GM21737 (cell line): ENCODE measurements at regions not wholly inside any gene's neighbourhood (a gene's known extent, or its start where the extent isn't known, plus 50 kb on each side); places are given as distances from the start of the nearest gene placed in this dataset.
"Not testable (repeated sequence)": the region's sequence is repeated elsewhere in the genome, so short reads cannot be mapped to it uniquely, and the experiment has no call there.

ENCODE experiments used
- ATAC-seq: cut with Tn5 transposase; IDR thresholded peaks from one replicate; pipeline ENCODE4 v1.9.1; 2021; ENCODE audit warnings: mild to moderate bottlenecking, moderate library complexity; ENCODE audit not compliant: unreplicated experiment

DNA sequence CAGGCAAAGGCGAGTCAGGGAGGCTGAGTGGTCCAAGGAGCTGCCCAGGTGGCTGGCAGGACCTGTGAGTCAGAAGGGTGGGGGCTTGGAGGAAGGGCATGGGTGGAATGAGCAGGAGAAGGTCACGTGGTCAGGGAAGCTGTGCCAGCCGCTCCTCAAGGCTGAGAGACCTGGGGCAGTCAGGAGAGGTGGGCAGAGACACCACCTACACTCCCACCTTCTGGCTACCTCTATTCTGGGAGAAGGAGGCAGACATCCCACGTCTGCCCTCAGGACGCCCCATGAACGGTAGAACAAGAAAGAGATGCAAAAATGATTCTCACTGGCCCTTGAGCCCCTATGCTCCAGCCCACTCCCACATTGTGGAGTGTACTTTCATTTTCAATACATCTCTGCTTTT, 151.8 kb upstream of the RAB4A start:
- ATAC-seq: no peak

- ATAC-seq: no peak
Observed at GRCh38 chr1:229119876-229120275, 151.0 kb upstream of the RAB4A start.

GRCh38 chr1:229121845-229122436, 149.0 kb upstream of the RAB4A start:
- ATAC-seq: no peak

- ATAC-seq: no peak
Observed at GRCh38 chr1:229122606-229123005, 148.3 kb upstream of the RAB4A start.

DNA sequence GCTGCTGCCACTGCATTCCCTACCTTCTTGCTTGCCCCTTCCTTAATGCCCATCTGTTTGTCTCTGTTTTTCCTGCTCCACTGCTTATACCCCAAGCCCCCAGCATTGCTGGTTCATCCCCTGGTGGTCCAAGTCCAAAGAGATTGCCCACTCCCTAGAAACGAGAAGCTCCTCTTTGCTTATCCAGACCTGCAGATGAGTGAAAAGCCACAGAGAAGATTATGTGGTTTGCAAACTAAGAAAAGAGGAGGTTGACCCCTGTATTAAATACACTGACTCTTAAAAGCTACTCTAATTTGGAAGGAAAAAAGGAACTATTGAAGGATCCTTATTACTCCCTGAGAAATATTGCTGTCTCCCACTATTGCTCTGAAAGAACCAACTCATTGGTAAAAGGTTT, 146.8 kb upstream of the RAB4A start:
- ATAC-seq: no peak

DNA sequence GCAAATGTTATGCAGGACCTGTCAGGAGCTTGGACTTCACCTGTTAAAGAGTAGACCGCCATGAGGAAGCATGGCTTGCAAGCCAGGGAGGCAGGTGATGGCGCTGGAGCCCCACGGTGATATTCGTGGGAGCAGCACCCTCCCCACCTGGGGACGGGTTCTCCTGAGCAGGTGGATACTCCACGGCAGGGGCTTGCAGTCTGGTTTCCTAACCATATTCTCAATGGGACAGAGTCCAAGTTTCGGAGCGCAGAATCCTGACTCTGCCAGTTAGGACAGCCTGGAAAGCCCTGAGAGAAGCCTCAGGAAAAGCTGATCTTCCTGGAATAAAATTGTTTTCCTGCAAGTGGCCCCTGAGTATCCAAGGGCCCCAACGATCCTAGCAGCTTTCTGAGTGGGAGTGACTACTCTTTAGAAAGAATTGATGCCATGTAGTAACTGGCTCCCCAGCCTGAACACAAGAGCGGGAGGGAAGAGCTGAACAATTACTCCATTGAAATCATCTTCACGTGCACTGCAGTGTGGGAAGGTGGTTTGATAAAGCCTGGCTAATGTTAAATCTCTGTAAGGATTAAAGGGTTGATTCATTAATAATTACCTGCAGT, 146.3 kb upstream of the RAB4A start:
- no peak for ATAC-seq

DNA sequence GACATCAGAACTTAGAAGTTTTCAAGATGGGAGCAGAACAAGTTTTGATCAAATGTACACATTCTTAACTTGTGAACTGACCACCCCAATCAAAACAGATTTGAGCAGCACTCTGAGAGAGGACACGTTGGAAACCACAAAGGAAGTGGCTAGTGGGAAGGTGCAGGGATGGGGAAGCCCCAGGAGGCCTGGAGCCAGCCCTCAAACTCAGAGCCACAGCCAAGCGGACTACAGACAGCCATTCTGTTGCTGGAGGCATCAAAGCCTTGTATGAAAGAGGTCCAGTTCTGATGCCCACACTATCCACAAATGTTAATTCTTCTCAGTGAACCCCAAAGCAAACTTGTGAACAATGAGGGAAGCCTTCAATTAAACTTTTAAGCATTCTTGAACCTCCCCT, 143.6 kb upstream of the RAB4A start:
- no peak for ATAC-seq

- no peak for ATAC-seq
Observed at GRCh38 chr1:229128066-229128608, 142.8 kb upstream of the RAB4A start.

DNA sequence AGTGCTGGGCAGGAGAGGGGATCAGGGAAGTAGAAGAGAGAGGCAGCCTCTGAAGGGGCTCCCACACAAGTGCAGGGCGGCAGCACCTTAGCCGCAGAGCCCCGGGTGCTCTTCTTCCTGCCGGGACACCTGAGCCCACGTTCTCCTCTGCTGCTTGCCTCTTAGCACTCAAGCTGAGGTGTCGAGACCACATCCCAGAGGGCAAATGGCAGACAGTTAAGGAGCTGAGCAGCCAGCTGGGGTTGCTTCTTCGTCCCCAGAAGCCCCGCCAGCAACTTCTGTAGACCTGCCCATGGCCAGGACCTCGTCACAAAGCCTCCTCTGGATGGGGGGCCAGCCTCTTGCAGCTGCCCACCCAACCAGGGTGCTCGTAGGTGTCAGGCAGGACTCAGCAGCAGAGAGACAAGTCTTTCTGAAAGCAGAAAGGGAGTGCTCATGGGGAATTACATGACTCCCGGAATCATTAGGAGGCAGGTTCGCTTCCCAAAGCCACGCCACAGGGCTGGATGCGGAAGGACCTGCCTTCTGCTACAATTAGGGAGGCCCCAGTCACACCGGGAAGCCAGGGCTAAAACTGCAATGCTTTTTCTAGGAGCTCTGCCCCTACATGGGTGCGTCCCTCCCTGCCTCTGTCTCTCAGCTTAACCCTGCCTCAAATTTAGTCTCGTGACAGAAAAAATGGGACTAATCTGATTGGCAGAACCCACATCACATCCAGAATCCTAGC, 141.4 kb upstream of the RAB4A start:
- ATAC-seq: no peak

- ATAC-seq: no peak
Observed at GRCh38 chr1:229130028-229130668, 140.8 kb upstream of the RAB4A start.

DNA sequence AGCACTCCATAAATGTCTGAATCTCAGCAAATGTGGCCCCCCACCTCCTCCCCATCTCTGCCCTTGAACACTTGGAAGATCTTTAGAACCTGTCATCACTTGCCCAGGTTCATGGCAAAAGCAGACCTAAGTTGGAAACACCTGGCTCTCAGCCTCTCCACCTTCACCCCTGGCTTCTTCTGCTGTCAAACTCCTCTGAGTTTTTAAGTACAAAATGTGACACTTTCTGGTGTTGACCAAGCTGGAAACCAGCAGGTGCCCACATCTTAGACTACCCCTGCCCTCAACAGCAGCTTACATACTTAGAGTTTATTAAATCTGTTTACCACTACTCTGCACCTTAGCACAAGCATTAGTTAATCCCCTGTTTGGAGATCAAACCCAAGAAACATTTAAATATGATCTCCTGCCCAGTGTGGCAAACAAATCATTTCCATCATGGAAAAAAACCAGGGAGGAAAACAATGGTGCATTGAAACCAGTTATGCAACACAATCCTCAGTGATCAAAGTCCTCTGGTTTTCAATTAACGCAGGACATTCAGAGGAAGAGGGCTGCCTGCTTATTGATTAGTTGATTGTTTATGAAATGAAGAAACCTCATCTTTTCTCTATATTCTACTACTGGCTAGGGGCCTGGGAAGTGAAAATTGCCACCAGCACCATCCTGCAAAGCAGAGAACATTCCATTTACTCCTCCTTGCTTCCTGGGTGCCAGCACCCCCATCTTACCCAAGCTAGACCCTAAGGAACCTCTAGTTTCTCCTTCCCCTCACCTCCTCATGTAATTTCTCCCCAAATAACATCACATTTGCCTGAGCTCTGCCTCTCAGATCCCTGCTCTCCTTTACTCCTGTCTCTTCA, 139.4 kb upstream of the RAB4A start:
- ATAC-seq: no peak

GRCh38 chr1:229132106-229132443, 138.8 kb upstream of the RAB4A start:
- no peak for ATAC-seq

DNA sequence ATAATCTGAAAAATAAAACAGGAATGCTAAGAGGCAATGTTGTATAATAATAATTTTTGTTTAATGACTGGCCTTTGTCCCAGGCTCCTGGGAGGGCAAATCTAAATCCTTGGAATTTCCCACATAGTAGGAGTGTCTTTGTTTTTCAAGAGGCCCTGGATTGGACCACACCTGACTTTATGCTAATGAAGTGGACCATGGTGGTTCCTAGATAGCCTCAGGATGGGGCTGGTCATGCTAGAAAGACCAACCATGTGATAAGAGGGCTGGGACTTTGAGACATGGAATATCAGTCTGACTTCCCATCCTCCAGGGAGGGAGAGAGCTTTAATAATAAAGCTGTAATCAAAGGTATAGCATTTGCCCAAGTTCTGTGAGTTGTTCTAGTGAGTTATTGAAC, 138.2 kb upstream of the RAB4A start:
- no peak for ATAC-seq

- no peak for ATAC-seq
Observed at GRCh38 chr1:229133151-229133550, 137.8 kb upstream of the RAB4A start.

DNA sequence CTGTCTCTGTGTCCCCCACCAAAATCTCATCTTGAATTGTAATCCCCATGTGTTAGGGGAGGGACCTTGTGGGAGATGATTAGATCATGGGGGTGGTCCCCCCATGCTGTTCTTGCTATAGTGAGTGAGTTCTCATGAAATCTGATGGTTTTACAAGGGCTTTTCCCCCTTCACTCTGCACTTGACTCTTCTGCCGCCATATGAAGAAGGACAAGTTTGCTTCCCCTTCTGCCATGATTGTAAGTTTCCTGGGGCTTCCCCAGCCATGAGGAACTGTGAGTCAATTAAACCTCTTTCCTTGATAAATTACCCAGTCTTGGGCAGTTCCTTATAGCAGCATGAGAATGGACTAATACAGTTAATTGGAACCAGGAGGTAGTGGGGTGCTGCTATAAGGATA, 137.1 kb upstream of the RAB4A start:
- no peak for ATAC-seq

- ATAC-seq: not testable (repeated sequence)
Observed at GRCh38 chr1:229134381-229135217, 136.3 kb upstream of the RAB4A start.

DNA sequence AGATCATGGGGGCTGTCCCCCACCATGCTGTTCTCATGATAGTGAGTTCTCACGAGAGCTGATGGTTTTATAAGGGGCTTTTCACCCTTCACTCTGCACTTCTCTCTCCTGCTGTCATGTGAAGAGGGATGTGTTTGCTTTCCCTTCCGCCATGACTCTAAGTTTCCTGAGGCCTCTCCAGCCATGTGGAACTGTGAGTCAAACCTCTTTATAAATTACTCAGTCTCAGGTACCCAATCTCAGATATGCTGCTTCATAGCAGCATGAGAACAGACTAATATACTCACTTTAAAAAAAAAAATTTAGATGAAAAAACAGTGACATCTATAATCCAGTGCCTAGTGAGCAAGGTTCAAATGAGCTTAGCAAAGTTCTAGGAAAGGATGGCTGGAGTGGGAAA, 135.1 kb upstream of the RAB4A start:
- no peak for ATAC-seq

DNA sequence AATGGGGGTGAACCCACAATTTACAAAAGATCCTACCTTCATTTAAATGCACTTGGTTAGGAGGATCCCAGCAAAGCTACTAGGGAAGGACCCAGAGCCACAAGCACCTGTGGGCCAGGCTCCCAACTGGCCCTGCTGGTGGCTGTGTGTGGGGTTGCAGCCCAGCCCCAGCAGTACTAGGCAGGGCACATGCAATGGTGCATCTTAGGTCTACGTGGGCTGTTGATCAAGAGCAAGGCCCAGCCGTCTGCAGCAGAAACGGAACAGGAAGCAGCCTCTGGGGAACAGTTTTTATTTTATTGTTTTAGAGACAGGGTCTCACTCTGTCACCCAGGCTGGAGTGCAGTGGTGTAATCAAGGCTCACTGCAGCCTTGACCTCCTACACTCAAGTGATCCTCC, 134.1 kb upstream of the RAB4A start:
- no peak for ATAC-seq

DNA sequence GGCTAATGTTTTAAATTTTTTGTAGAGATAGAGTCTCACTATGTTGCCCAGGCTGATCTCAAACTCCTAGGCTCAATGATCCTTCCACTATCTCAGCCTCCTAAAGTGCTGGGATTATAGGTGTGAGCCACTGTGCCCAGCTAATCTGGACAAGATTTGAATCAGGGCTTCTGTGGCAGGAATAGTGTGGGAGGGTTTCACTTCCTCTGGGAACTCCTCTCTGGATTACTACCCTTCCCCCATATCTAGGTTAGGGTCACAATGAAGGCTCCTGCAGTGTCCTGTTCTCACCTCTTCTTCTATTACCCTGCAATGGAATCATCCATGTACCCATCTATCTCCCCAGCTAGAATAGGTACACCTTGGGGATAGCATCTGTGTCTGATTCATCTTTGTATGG, 133.6 kb upstream of the RAB4A start:
- no peak for ATAC-seq

DNA sequence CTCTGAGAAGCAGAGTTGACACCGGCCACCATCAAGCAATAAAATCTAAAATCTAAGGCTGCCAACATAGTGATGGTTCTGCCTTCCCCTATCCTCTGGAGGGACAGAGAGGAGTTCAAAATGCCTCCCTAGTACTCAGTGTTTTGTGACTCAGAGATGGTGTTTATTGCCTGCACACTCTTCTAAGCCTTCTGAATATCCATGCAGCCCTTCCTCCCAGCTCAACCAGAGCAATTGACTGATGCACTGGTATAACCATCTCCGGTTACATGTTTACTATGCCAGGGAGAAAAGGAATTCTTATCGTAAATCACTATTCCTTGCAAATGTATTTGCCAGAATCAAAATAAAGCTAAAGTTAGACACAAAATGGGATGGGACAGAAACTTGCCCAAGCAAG, 132.9 kb upstream of the RAB4A start:
- no peak for ATAC-seq
